ENCODE measurements at regions not wholly inside any gene's neighbourhood (a gene's known extent, or its start where the extent isn't known, plus 50 kb on each side); places are given as distances from the start of the nearest gene placed in this dataset.

GRCh38 chr4:128341634-128342033, 54.0 kb upstream of the PGRMC2 start:
- TF ChIP-seq CTCF (IDR thresholded peaks at IDR 0.05) = no peak
- TF ChIP-seq EP300 (IDR thresholded peaks at IDR 0.05) = no peak
- TF ChIP-seq POLR2A (IDR thresholded peaks at IDR 0.05) = no peak

Measured in upper lobe of left lung (tissue), 4 donors.